ENCODE measurements at regions not wholly inside any gene's neighbourhood (a gene's known extent, or its start where the extent isn't known, plus 50 kb on each side); places are given as distances from the start of the nearest gene placed in this dataset.

- TF ChIP-seq, protein P1, sequence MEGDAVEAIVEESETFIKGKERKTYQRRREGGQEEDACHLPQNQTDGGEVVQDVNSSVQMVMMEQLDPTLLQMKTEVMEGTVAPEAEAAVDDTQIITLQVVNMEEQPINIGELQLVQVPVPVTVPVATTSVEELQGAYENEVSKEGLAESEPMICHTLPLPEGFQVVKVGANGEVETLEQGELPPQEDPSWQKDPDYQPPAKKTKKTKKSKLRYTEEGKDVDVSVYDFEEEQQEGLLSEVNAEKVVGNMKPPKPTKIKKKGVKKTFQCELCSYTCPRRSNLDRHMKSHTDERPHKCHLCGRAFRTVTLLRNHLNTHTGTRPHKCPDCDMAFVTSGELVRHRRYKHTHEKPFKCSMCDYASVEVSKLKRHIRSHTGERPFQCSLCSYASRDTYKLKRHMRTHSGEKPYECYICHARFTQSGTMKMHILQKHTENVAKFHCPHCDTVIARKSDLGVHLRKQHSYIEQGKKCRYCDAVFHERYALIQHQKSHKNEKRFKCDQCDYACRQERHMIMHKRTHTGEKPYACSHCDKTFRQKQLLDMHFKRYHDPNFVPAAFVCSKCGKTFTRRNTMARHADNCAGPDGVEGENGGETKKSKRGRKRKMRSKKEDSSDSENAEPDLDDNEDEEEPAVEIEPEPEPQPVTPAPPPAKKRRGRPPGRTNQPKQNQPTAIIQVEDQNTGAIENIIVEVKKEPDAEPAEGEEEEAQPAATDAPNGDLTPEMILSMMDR (IDR thresholded peaks at IDR 0.05): no peak
- TF ChIP-seq EZH2phosphoT487 (IDR thresholded peaks at IDR 0.05): no peak
Observed at GRCh38 chr13:53249236-53249635, 220.6 kb downstream of the OLFM4 start.
